Body of pancreas (tissue), 4 donors: ENCODE measurements at regions not wholly inside any gene's neighbourhood (a gene's known extent, or its start where the extent isn't known, plus 50 kb on each side); places are given as distances from the start of the nearest gene placed in this dataset.

Experiments
- ATAC-seq: fragments of 150-250 bp; one replicate; pipeline ENCODE4 v1.9.1; 2016
- DNase-seq, 4 donors: peaks; one replicate each; pipeline ENCODE4 v3.0.0-alpha.2; 2019
- H3K27ac ChIP-seq, 4 donors: fragments of 200-600 bp; sonication (generic); 1 replicate in 3 of 4; 2 replicates in 1 of 4; pipeline versions ENCODE4 v1.5.1 to v1.6.1; 2016 to 2019; ENCODE audit warnings: mild to moderate bottlenecking in 1 of 4, mixed read lengths in 1 of 4, moderate library complexity in 1 of 4
- H3K27me3 ChIP-seq, 2 donors: fragments of 200-600 bp; sonication (generic); one replicate each; pipeline ENCODE4 v1.6.0; 2016; ENCODE audit warnings: mild to moderate bottlenecking in 1 of 2
- H3K36me3 ChIP-seq, 2 donors: fragments of 200-600 bp; sonication (generic); replicated peaks in 1 of 2; 2 replicates each; pipeline ENCODE4 v1.5.1; 2016; ENCODE audit warnings: low read depth in 2 of 2; ENCODE audit not compliant: insufficient read depth in 1 of 2
- H3K4me1 ChIP-seq: fragments of 200-600 bp; sonication (generic); one replicate; pipeline ENCODE4 v1.6.0; 2016
- H3K4me3 ChIP-seq, 2 donors: fragments of 200-600 bp; sonication (generic); 1 replicate in 1 of 2; 2 replicates in 1 of 2; pipeline ENCODE4 v1.5.1; 2016 to 2019
- H3K9me3 ChIP-seq, 3 donors: fragments of 200-600 bp; sonication (generic); 1 replicate in 2 of 3; 2 replicates in 1 of 3; pipeline ENCODE4 v1.5.1; 2016
- POLR2A ChIP-seq, 3 donors: fragments of 450-650 bp; IDR thresholded peaks; one replicate each; pipeline ENCODE4 v1.6.1; 2016; ENCODE audit warnings: antibody characterized with exemption in 3 of 3, mild to moderate bottlenecking in 2 of 3
- WGBS, 2 donors: methylation state at CpG; one replicate each; pipeline ENCODE4 v1.1.5; 2017; 5-methylcytosine and 5-hydroxymethylcytosine counted together
- intact Hi-C: fragments of 100-400 bp; cut with DNase I; formaldehyde crosslinking; loops from one replicate; pipeline ENCODE4 v1.15.1; 2023
- TF ChIP-seq, protein P1 (sequence below), 7 experiments: fragments of 450-650 bp in 4 of 7; fragments of 200-600 bp in 3 of 7; sonication (generic) in 3 of 7; IDR thresholded peaks; one replicate each; pipeline ENCODE4 v1.5.1; 2016 to 2019; ENCODE audit warnings: antibody characterized with exemption in 7 of 7

DNA sequence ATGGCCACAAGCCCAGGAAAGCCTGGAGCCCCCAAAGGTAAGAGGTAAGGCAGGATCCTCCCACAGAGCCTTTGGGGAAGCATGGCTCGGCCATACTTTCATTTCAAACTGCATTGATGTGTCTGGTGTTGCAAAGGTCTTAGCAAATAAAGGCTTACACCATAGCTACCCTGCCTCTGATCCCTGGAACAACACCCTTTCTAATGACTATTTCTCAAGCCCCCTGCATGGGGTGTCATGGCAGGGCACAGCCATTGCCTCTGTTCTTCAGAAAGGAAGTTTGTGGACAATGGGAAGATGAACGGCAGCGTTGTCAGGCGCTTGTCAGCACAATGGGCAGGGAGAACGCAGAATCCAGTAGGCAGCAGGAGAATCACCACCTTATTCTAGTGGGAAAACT, 435.0 kb upstream of the SMIM21 start:
- Histone ChIP-seq H3K9me3 (no peaks in the 10 kb centered on the region), H3K27me3 (no peaks in the 10 kb centered on the region), H3K4me3 (no peak overlapping the region), H3K4me1 (no peaks in the 10 kb centered on the region), H3K27ac (no peak overlapping the region), H3K36me3 (no peaks in the 10 kb centered on the region)
- no peak for DNase-seq
- WGBS, 2 donors, result 61 to 82% methylated on average over 5 of the region's 5 CpGs
- intact Hi-C loops, result no loop called here
- no peak for ATAC-seq
- TF ChIP-seq POLR2A (IDR thresholded peaks at IDR 0.05), result no peak

DNA sequence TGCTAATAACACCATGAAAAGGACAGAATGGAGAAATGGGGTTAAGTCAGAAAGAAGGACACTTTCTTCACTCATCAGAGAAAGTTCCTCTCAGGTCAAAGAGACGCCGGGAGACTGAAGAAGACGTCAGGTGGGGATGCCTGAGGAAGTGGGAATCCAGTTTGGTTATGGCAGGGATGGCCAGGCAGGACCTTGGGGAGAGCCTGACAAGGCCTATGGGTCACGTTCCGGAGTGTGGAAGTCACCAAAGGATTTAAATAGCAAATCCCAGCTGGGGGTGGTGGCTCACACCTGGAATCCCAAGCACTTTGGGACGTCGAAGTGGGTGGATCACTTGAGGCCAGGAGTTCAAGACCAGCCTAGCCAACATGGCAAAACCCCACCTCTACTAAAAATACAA, 432.7 kb upstream of the SMIM21 start:
- H3K27me3 ChIP-seq, result no peaks in the 10 kb centered on the region
- H3K27ac ChIP-seq, result no peak overlapping the region
- intact Hi-C loops, result no loop called here
- WGBS, 2 donors, result 60 to 61% methylated on average over 7 of the region's 7 CpGs
- H3K4me1 ChIP-seq, result no peaks in the 10 kb centered on the region
- H3K4me3 ChIP-seq, result no peak overlapping the region
- no peak for TF ChIP-seq POLR2A (IDR thresholded peaks at IDR 0.05)
- TF ChIP-seq, protein P1, sequence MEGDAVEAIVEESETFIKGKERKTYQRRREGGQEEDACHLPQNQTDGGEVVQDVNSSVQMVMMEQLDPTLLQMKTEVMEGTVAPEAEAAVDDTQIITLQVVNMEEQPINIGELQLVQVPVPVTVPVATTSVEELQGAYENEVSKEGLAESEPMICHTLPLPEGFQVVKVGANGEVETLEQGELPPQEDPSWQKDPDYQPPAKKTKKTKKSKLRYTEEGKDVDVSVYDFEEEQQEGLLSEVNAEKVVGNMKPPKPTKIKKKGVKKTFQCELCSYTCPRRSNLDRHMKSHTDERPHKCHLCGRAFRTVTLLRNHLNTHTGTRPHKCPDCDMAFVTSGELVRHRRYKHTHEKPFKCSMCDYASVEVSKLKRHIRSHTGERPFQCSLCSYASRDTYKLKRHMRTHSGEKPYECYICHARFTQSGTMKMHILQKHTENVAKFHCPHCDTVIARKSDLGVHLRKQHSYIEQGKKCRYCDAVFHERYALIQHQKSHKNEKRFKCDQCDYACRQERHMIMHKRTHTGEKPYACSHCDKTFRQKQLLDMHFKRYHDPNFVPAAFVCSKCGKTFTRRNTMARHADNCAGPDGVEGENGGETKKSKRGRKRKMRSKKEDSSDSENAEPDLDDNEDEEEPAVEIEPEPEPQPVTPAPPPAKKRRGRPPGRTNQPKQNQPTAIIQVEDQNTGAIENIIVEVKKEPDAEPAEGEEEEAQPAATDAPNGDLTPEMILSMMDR (IDR thresholded peaks at IDR 0.05), result no peak
- H3K36me3 ChIP-seq, result no peaks in the 10 kb centered on the region
- ATAC-seq (no peak), DNase-seq (no peak)
- H3K9me3 ChIP-seq, result no peaks in the 10 kb centered on the region

DNA sequence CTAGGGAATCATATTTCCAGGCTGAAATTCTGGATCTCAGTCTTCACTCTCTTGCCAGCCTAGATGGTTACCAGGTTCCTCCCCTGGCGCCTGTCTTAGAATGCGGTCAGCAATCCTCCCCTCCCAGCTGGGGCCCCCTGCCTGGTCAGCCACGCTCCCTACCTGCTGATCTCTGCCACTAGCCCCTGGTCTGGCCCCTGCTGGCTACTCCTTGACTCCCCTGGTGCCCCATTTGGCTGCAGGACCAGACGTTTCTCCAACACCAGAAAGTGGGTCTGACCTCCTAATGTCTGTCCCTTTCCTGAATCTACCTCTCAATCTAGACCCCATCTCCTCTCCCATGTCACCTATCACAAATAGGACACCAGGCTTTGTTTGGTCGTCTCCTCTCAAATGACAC, 432.0 kb upstream of the SMIM21 start:
- H3K4me3 ChIP-seq, result no peak overlapping the region
- H3K4me1 ChIP-seq, result no peaks in the 10 kb centered on the region
- TF ChIP-seq, protein P1 (IDR thresholded peaks at IDR 0.05), result no peak
- TF ChIP-seq POLR2A (IDR thresholded peaks at IDR 0.05), result no peak
- intact Hi-C loops, result no loop called here
- H3K36me3 ChIP-seq, result no peaks in the 10 kb centered on the region
- DNase-seq, result no peak
- no peak for ATAC-seq
- 38 to 45% methylated on average over 5 of the region's 5 CpGs for WGBS, 2 donors
- H3K9me3 ChIP-seq, result no peaks in the 10 kb centered on the region
- H3K27me3 ChIP-seq, result no peaks in the 10 kb centered on the region
- no peak overlapping the region for H3K27ac ChIP-seq

DNA sequence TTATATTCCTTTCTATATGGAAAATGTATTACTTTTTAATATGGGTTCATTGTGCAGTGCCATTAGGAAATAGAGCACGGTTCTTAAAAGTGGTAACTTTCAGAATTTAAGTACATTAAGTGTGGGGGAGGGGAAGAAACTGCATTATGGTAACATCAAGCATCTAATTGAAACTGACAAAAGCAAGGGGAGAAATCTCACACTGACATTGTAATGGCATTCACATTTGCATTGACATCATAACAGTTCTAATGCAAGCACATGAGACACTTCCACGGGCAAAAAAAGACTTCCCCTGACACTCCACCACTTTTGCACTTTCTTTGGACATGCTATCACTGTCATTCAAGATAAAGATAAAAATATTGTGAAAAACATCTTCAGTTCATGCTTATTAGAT, 431.3 kb upstream of the SMIM21 start:
- TF ChIP-seq POLR2A (IDR thresholded peaks at IDR 0.05), result no peak
- TF ChIP-seq, protein P1 (IDR thresholded peaks at IDR 0.05), result no peak
- Histone ChIP-seq H3K36me3 (no peaks in the 10 kb centered on the region), H3K9me3 (no peaks in the 10 kb centered on the region), H3K27ac (no peak overlapping the region), H3K27me3 (no peaks in the 10 kb centered on the region), H3K4me1 (no peaks in the 10 kb centered on the region), H3K4me3 (no peak overlapping the region)
- intact Hi-C loops, result no loop called here
- 50 to 67% methylated on average over 2 of the region's 2 CpGs for WGBS, 2 donors
- ATAC-seq (no peak), DNase-seq (no peak)

DNA sequence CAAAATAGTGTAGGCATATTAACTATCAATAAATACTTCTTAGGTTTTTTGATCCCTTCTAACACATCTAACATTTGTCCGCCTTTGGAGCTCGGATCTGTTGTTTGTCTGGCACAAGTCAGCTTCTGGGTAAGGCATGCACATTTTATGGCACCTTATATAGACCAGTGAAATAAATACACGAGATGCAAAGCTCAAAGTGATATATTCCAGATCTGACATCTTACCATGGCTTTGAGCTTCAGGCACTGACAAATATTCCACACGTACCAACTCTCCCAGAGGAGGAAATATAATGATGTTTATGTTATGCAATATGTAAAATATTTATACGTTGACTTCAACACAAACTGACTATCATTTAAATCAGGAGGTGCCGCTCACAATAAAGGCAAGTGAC, 430.1 kb upstream of the SMIM21 start:
- H3K4me3 ChIP-seq, result no peak overlapping the region
- WGBS, 2 donors, result 53 to 59% methylated on average over 6 of the region's 6 CpGs
- intact Hi-C loops, result no loop called here
- H3K4me1 ChIP-seq, result no peaks in the 10 kb centered on the region
- no peaks in the 10 kb centered on the region for H3K36me3 ChIP-seq
- H3K9me3 ChIP-seq, result no peaks in the 10 kb centered on the region
- no peak overlapping the region for H3K27ac ChIP-seq
- DNase-seq, result no peak
- H3K27me3 ChIP-seq, result no peaks in the 10 kb centered on the region
- TF ChIP-seq POLR2A (IDR thresholded peaks at IDR 0.05), result no peak
- TF ChIP-seq, protein P1 (IDR thresholded peaks at IDR 0.05), result no peak
- no peak for ATAC-seq
